ENCODE measurements at regions not wholly inside any gene's neighbourhood (a gene's known extent, or its start where the extent isn't known, plus 50 kb on each side); places are given as distances from the start of the nearest gene placed in this dataset.

DNA sequence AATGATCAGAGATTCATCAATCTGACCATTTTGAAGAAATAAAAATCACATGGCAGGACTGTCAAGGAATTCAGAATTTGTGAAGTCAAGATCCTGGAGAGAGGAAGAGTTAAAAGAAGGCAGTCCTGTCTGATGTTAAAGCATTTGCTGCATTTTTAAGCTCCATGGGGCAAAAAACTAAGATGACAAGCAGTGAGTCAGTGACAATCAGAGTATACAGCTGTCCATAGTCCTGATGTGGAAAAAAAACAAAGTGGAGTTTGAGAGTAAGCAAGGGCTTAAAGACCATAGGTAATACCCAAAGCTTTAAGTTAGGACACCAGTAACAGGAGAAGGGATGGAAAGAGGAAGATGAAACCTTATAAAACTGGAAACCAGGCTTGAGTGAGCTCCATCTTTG, 412.7 kb upstream of the ANKRD30A start:
- no peak for TF ChIP-seq POLR2AphosphoS5 (IDR thresholded peaks at IDR 0.05)
- TF ChIP-seq, protein P1, sequence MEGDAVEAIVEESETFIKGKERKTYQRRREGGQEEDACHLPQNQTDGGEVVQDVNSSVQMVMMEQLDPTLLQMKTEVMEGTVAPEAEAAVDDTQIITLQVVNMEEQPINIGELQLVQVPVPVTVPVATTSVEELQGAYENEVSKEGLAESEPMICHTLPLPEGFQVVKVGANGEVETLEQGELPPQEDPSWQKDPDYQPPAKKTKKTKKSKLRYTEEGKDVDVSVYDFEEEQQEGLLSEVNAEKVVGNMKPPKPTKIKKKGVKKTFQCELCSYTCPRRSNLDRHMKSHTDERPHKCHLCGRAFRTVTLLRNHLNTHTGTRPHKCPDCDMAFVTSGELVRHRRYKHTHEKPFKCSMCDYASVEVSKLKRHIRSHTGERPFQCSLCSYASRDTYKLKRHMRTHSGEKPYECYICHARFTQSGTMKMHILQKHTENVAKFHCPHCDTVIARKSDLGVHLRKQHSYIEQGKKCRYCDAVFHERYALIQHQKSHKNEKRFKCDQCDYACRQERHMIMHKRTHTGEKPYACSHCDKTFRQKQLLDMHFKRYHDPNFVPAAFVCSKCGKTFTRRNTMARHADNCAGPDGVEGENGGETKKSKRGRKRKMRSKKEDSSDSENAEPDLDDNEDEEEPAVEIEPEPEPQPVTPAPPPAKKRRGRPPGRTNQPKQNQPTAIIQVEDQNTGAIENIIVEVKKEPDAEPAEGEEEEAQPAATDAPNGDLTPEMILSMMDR (IDR thresholded peaks at IDR 0.05), result no peak
